AG04449 (cell line): ENCODE measurements at regions not wholly inside any gene's neighbourhood (a gene's known extent, or its start where the extent isn't known, plus 50 kb on each side); places are given as distances from the start of the nearest gene placed in this dataset.

Source experiments
- CTCF ChIA-PET: fragments of 350-600 bp; formaldehyde crosslinking; extraction: SDS; loops from one replicate; lab custom pipeline; 2021; ENCODE audit warnings: antibody characterized with exemption; lab: Yijun Ruan, JAX
- POLR2A ChIA-PET: fragments of 400-600, 350-600 bp; formaldehyde crosslinking; extraction: SDS; loops from one replicate; lab custom pipeline; 2020; ENCODE audit warnings: antibody characterized with exemption, inconsistent platforms; lab: Yijun Ruan, JAX
- DNase-seq: peaks from one replicate; pipeline ENCODE4 v3.0.0-alpha.2; 2010; ENCODE audit warnings: low read depth, low spot score
- H3K4me3 ChIP-seq: 2 replicates; pipeline ENCODE4 v1.5.1; 2011; ENCODE audit warnings: low read depth, mild to moderate bottlenecking, control low read depth, low read length
- TF ChIP-seq, protein P1 (sequence below): IDR thresholded peaks from one replicate; pipeline ENCODE4 v1.5.1; 2011; ENCODE audit warnings: mild to moderate bottlenecking, moderate library complexity, low read length, control low read depth, inconsistent platforms; ENCODE audit not compliant: insufficient read depth; ENCODE audit errors: missing control alignments

DNA sequence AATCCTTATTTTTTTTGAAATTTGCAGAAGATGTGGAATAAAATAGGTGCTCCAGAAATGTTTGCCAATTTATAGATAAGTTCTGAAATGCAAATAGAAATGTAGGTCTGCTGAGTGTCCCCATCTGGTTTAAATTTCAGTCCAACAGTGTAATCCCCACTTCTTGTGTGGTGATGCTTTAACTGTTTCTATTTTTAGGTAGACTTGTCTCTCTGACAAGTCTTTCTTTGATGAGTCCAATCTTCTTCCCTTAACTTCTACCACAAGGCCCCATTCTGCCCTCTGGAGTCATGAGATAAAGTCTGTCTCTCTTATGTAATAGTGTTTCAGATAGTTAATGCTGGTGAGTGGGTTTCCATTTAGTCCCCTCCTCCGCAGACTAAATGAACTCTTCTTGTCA is 390.4 kb downstream of the RFC3 start:
- no peak overlapping the region for H3K4me3 ChIP-seq
- CTCF ChIA-PET = no interaction called here
- peak; percentile 21 for DNase-seq
- POLR2A ChIA-PET = interaction anchor here (0.6 kb wide), 1 partner anchor 17 kb away, joined by 3 read pairs; no protein-coding TSS in a partner anchor
- TF ChIP-seq, protein P1, sequence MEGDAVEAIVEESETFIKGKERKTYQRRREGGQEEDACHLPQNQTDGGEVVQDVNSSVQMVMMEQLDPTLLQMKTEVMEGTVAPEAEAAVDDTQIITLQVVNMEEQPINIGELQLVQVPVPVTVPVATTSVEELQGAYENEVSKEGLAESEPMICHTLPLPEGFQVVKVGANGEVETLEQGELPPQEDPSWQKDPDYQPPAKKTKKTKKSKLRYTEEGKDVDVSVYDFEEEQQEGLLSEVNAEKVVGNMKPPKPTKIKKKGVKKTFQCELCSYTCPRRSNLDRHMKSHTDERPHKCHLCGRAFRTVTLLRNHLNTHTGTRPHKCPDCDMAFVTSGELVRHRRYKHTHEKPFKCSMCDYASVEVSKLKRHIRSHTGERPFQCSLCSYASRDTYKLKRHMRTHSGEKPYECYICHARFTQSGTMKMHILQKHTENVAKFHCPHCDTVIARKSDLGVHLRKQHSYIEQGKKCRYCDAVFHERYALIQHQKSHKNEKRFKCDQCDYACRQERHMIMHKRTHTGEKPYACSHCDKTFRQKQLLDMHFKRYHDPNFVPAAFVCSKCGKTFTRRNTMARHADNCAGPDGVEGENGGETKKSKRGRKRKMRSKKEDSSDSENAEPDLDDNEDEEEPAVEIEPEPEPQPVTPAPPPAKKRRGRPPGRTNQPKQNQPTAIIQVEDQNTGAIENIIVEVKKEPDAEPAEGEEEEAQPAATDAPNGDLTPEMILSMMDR = no peak

GRCh38 chr13:34210341-34210740 is 392.4 kb downstream of the RFC3 start:
- no peak for DNase-seq
- POLR2A ChIA-PET = no interaction called here
- no peak overlapping the region for H3K4me3 ChIP-seq
- TF ChIP-seq, protein P1 = no peak
- CTCF ChIA-PET = no interaction called here

GRCh38 chr13:34214686-34215085 is 396.7 kb downstream of the RFC3 start:
- TF ChIP-seq, protein P1 = no peak
- no peak for DNase-seq
- ChIA-PET POLR2A (no interaction called here), CTCF (no interaction called here)
- H3K4me3 ChIP-seq = no peak overlapping the region

GRCh38 chr13:34216256-34216655 is 398.3 kb downstream of the RFC3 start:
- TF ChIP-seq, protein P1 = no peak
- DNase-seq = no peak
- CTCF ChIA-PET = no interaction called here
- no peak overlapping the region for H3K4me3 ChIP-seq
- POLR2A ChIA-PET = no interaction called here

GRCh38 chr13:34217343-34218025 is 399.5 kb downstream of the RFC3 start:
- TF ChIP-seq, protein P1 = no peak
- POLR2A ChIA-PET = no interaction called here
- CTCF ChIA-PET = interaction anchor here (0.6 to 1.0 kb wide), 2 partner anchors 147 to 455 kb away, joined by 3 read pairs; no protein-coding TSS in a partner anchor
- DNase-seq = no peak
- no peak overlapping the region for H3K4me3 ChIP-seq

- ChIA-PET POLR2A (no interaction called here), CTCF (no interaction called here)
- TF ChIP-seq, protein P1 = no peak
- no peak for DNase-seq
- no peak overlapping the region for H3K4me3 ChIP-seq
Measured at GRCh38 chr13:34223984-34224383, 406.0 kb downstream of the RFC3 start.
